ENCODE measurements at regions not wholly inside any gene's neighbourhood (a gene's known extent, or its start where the extent isn't known, plus 50 kb on each side); places are given as distances from the start of the nearest gene placed in this dataset.
"Not testable (repeated sequence)": the region's sequence is repeated elsewhere in the genome, so short reads cannot be mapped to it uniquely, and the experiment has no call there.

GRCh38 chr18:70634576-70635147 is 345.8 kb downstream of the SOCS6 start:
- no peak for DNase-seq

GRCh38 chr18:70627182-70627802 is 338.4 kb downstream of the SOCS6 start:
- DNase-seq = no peak

GRCh38 chr18:70622622-70623419 is 334.0 kb downstream of the SOCS6 start:
- no peak for DNase-seq

- DNase-seq = no peak
These were observed 332.9 kb downstream of the SOCS6 start for GRCh38 chr18:70621710-70622109.

- DNase-seq = no peak
These were observed 332.2 kb downstream of the SOCS6 start for GRCh38 chr18:70620837-70621612.

GRCh38 chr18:70617020-70617763 is 328.3 kb downstream of the SOCS6 start:
- no peak for DNase-seq

GRCh38 chr18:70600225-70600925 is 311.5 kb downstream of the SOCS6 start:
- no peak for DNase-seq

- DNase-seq = no peak
These were observed 309.6 kb downstream of the SOCS6 start for GRCh38 chr18:70598406-70598805.

- no peak for DNase-seq
These were observed 294.1 kb downstream of the SOCS6 start for GRCh38 chr18:70582981-70583380.

GRCh38 chr18:70578480-70578879 is 289.6 kb downstream of the SOCS6 start:
- DNase-seq = peak; percentile 25

- no peak for DNase-seq
These were observed 288.2 kb downstream of the SOCS6 start for GRCh38 chr18:70577023-70577420.

- no peak for DNase-seq
These were observed 287.6 kb downstream of the SOCS6 start for GRCh38 chr18:70576276-70577022.

- not testable (repeated sequence) for DNase-seq
These were observed 286.1 kb downstream of the SOCS6 start for GRCh38 chr18:70574951-70575350.

- DNase-seq = not testable (repeated sequence)
These were observed 280.8 kb downstream of the SOCS6 start for GRCh38 chr18:70569647-70570046.

- DNase-seq = no peak
These were observed 270.6 kb downstream of the SOCS6 start for GRCh38 chr18:70559446-70559845.

GRCh38 chr18:70558371-70558770 is 269.5 kb downstream of the SOCS6 start:
- no peak for DNase-seq

GRCh38 chr18:70554854-70555445 is 266.1 kb downstream of the SOCS6 start:
- no peak for DNase-seq

GRCh38 chr18:70553936-70554260 is 265.1 kb downstream of the SOCS6 start:
- DNase-seq = no peak

- no peak for DNase-seq
These were observed 264.5 kb downstream of the SOCS6 start for GRCh38 chr18:70553245-70553935.

GRCh38 chr18:70536370-70537062 is 247.7 kb downstream of the SOCS6 start:
- DNase-seq = no peak
